HEK293 (cell line): ENCODE measurements at regions not wholly inside any gene's neighbourhood (a gene's known extent, or its start where the extent isn't known, plus 50 kb on each side); places are given as distances from the start of the nearest gene placed in this dataset.

Source experiments
- CTCF ChIP-seq: fragments of 450-650 bp; formaldehyde crosslinking; IDR thresholded peaks from 2 replicates; pipeline ENCODE4 v1.5.1; 2016; ENCODE audit warnings: missing biosample characterization, missing genetic modification characterization
- REST ChIP-seq: fragments of 450-650 bp; formaldehyde crosslinking; IDR thresholded peaks from 2 replicates; pipeline ENCODE4 v1.5.1; 2016; ENCODE audit warnings: missing biosample characterization, missing genetic modification characterization
- ZNF155 ChIP-seq: fragments of 450-650 bp; formaldehyde crosslinking; IDR thresholded peaks from 2 replicates; pipeline ENCODE4 v1.5.1; 2016; ENCODE audit warnings: missing biosample characterization, missing genetic modification characterization
- ZNF18 ChIP-seq: fragments of 450-650 bp; formaldehyde crosslinking; IDR thresholded peaks from 2 replicates; pipeline ENCODE4 v1.5.1; 2016; ENCODE audit warnings: missing biosample characterization, missing genetic modification characterization
- ZNF184 ChIP-seq: fragments of 450-650 bp; IDR thresholded peaks from 2 replicates; pipeline ENCODE4 v1.5.1; 2018; ENCODE audit warnings: missing biosample characterization, mild to moderate bottlenecking, missing genetic modification characterization
- ZNF26 ChIP-seq: fragments of 450-650 bp; formaldehyde crosslinking; IDR thresholded peaks from 2 replicates; pipeline ENCODE4 v1.5.1; 2016; ENCODE audit warnings: missing biosample characterization, missing genetic modification characterization
- ZNF623 ChIP-seq: fragments of 450-650 bp; formaldehyde crosslinking; IDR thresholded peaks from 2 replicates; pipeline ENCODE4 v1.5.1; 2016; ENCODE audit warnings: missing biosample characterization, missing genetic modification characterization
- ZNF76 ChIP-seq: fragments of 450-650 bp; formaldehyde crosslinking; IDR thresholded peaks from 2 replicates; pipeline ENCODE4; 2016; ENCODE audit warnings: low read depth, missing biosample characterization, missing genetic modification characterization, borderline replicate concordance

GRCh38 chr3:106485217-106485616, 616.4 kb upstream of the CBLB start:
- TF ChIP-seq ZNF155, result no peak
- TF ChIP-seq CTCF (tag by site-specific recombination), result no peak
- TF ChIP-seq ZNF26, result no peak
- no peak for TF ChIP-seq REST (tag by site-specific recombination)
- no peak for TF ChIP-seq ZNF623 (tag by site-specific recombination)
- TF ChIP-seq ZNF184 (tag by site-specific recombination), result no peak
- no peak for TF ChIP-seq ZNF18
- no peak for TF ChIP-seq ZNF76
